ENCODE measurements at regions not wholly inside any gene's neighbourhood (a gene's known extent, or its start where the extent isn't known, plus 50 kb on each side); places are given as distances from the start of the nearest gene placed in this dataset.

GRCh38 chr13:34810996-34811395 lies 131.1 kb upstream of the NBEA start:
- DNase-seq (ENCODE audit: low read depth), result no peak

GRCh38 chr13:34815526-34815925 lies 126.5 kb upstream of the NBEA start:
- no peak for DNase-seq (ENCODE audit: low read depth)

- no peak for DNase-seq (ENCODE audit: low read depth)
Measured at GRCh38 chr13:34816245-34816884, 125.7 kb upstream of the NBEA start.

GRCh38 chr13:34816908-34817665 lies 125.0 kb upstream of the NBEA start:
- no peak for DNase-seq (ENCODE audit: low read depth)

- DNase-seq (ENCODE audit: low read depth), result no peak
Measured at GRCh38 chr13:34822650-34823049, 119.4 kb upstream of the NBEA start.

GRCh38 chr13:34826432-34826831 lies 115.6 kb upstream of the NBEA start:
- DNase-seq (ENCODE audit: low read depth), result no peak

GRCh38 chr13:34833562-34834182 lies 108.4 kb upstream of the NBEA start:
- peak; percentile 62 for DNase-seq (ENCODE audit: low read depth)

GRCh38 chr13:34842466-34842865 lies 99.6 kb upstream of the NBEA start:
- DNase-seq (ENCODE audit: low read depth), result no peak

GRCh38 chr13:34847766-34848165 lies 94.3 kb upstream of the NBEA start:
- no peak for DNase-seq (ENCODE audit: low read depth)

GRCh38 chr13:34849406-34849805 lies 92.7 kb upstream of the NBEA start:
- DNase-seq (ENCODE audit: low read depth), result no peak

- no peak for DNase-seq (ENCODE audit: low read depth)
Measured at GRCh38 chr13:34853161-34853560, 88.9 kb upstream of the NBEA start.

- DNase-seq (ENCODE audit: low read depth), result no peak
Measured at GRCh38 chr13:34857558-34858325, 84.3 kb upstream of the NBEA start.

GRCh38 chr13:34862311-34862710 lies 79.8 kb upstream of the NBEA start:
- DNase-seq (ENCODE audit: low read depth), result peak; percentile 22

GRCh38 chr13:34862716-34863115 lies 79.4 kb upstream of the NBEA start:
- no peak for DNase-seq (ENCODE audit: low read depth)

GRCh38 chr13:34863360-34864135 lies 78.5 kb upstream of the NBEA start:
- peak; percentile 82 for DNase-seq (ENCODE audit: low read depth)

GRCh38 chr13:34864671-34865070 lies 77.4 kb upstream of the NBEA start:
- no peak for DNase-seq (ENCODE audit: low read depth)

- DNase-seq (ENCODE audit: low read depth), result peak; percentile 18
Measured at GRCh38 chr13:34867590-34867989, 74.5 kb upstream of the NBEA start.

- DNase-seq (ENCODE audit: low read depth), result no peak
Measured at GRCh38 chr13:34868733-34869132, 73.3 kb upstream of the NBEA start.

- DNase-seq (ENCODE audit: low read depth), result no peak
Measured at GRCh38 chr13:34869696-34870095, 72.4 kb upstream of the NBEA start.

- DNase-seq (ENCODE audit: low read depth), result no peak
Measured at GRCh38 chr13:34878329-34878728, 63.7 kb upstream of the NBEA start.

- DNase-seq (ENCODE audit: low read depth), result no peak
Measured at GRCh38 chr13:34879851-34880250, 62.2 kb upstream of the NBEA start.

- DNase-seq (ENCODE audit: low read depth), result no peak
Measured at GRCh38 chr13:34881494-34881893, 60.6 kb upstream of the NBEA start.
